HL-60 (cell line): ENCODE measurements at regions not wholly inside any gene's neighbourhood (a gene's known extent, or its start where the extent isn't known, plus 50 kb on each side); places are given as distances from the start of the nearest gene placed in this dataset.

ENCODE experiments used
- DNase-seq, 2 experiments: peaks; one replicate each; pipeline ENCODE4 v3.0.0-alpha.2; 2010 to 2020; ENCODE audit warnings: low read depth in 1 of 2, low spot score in 1 of 2
- H3K27ac ChIP-seq: fragments of 250-450 bp; sonication (Bioruptor Pico); replicated peaks from 2 replicates; pipeline ENCODE4 v1.5.1; 2020; ENCODE audit warnings: mild to moderate bottlenecking, moderate library complexity
- H3K27me3 ChIP-seq: fragments of 250-450 bp; sonication (Bioruptor Pico); 2 replicates; pipeline ENCODE4 v1.5.1; 2021; ENCODE audit warnings: mild to moderate bottlenecking, moderate library complexity; ENCODE audit not compliant: insufficient read depth, poor library complexity, severe bottlenecking
- H3K4me3 ChIP-seq: replicated peaks from 2 replicates; pipeline ENCODE4 v1.5.1; 2011; ENCODE audit warnings: mild to moderate bottlenecking, control low read depth, low read length; ENCODE audit not compliant: insufficient read depth
- GABPA ChIP-seq: IDR thresholded peaks from 2 replicates; pipeline ENCODE4 v1.6.1; 2012; ENCODE audit warnings: low read depth
- POLR2AphosphoS5 ChIP-seq: IDR thresholded peaks from 2 replicates; pipeline ENCODE4 v1.6.1; 2012; ENCODE audit warnings: low read depth
- SPI1 ChIP-seq: IDR thresholded peaks from 2 replicates; pipeline ENCODE4 v1.6.1; 2012; ENCODE audit warnings: low read depth, mild to moderate bottlenecking, borderline replicate concordance
- TF ChIP-seq, protein P1 (sequence below): IDR thresholded peaks from 2 replicates; pipeline ENCODE4 v1.6.1; 2012; ENCODE audit warnings: low read depth; ENCODE audit not compliant: insufficient replicate concordance
- TF ChIP-seq, protein P2 (sequence below): IDR thresholded peaks from one replicate; pipeline ENCODE4 v1.5.1; 2011; ENCODE audit warnings: low read length, control low read depth, inconsistent platforms; ENCODE audit not compliant: insufficient read depth

GRCh38 chrX:112223391-112223790, 140.8 kb upstream of the TRPC5 start:
- H3K4me3 ChIP-seq = no peak overlapping the region
- H3K27me3 ChIP-seq = no peaks in the 10 kb centered on the region
- no peak for DNase-seq
- TF ChIP-seq GABPA (no peak), SPI1 (no peak), POLR2AphosphoS5 (no peak)
- TF ChIP-seq, protein P1, sequence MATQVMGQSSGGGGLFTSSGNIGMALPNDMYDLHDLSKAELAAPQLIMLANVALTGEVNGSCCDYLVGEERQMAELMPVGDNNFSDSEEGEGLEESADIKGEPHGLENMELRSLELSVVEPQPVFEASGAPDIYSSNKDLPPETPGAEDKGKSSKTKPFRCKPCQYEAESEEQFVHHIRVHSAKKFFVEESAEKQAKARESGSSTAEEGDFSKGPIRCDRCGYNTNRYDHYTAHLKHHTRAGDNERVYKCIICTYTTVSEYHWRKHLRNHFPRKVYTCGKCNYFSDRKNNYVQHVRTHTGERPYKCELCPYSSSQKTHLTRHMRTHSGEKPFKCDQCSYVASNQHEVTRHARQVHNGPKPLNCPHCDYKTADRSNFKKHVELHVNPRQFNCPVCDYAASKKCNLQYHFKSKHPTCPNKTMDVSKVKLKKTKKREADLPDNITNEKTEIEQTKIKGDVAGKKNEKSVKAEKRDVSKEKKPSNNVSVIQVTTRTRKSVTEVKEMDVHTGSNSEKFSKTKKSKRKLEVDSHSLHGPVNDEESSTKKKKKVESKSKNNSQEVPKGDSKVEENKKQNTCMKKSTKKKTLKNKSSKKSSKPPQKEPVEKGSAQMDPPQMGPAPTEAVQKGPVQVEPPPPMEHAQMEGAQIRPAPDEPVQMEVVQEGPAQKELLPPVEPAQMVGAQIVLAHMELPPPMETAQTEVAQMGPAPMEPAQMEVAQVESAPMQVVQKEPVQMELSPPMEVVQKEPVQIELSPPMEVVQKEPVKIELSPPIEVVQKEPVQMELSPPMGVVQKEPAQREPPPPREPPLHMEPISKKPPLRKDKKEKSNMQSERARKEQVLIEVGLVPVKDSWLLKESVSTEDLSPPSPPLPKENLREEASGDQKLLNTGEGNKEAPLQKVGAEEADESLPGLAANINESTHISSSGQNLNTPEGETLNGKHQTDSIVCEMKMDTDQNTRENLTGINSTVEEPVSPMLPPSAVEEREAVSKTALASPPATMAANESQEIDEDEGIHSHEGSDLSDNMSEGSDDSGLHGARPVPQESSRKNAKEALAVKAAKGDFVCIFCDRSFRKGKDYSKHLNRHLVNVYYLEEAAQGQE = no peak
- TF ChIP-seq, protein P2, sequence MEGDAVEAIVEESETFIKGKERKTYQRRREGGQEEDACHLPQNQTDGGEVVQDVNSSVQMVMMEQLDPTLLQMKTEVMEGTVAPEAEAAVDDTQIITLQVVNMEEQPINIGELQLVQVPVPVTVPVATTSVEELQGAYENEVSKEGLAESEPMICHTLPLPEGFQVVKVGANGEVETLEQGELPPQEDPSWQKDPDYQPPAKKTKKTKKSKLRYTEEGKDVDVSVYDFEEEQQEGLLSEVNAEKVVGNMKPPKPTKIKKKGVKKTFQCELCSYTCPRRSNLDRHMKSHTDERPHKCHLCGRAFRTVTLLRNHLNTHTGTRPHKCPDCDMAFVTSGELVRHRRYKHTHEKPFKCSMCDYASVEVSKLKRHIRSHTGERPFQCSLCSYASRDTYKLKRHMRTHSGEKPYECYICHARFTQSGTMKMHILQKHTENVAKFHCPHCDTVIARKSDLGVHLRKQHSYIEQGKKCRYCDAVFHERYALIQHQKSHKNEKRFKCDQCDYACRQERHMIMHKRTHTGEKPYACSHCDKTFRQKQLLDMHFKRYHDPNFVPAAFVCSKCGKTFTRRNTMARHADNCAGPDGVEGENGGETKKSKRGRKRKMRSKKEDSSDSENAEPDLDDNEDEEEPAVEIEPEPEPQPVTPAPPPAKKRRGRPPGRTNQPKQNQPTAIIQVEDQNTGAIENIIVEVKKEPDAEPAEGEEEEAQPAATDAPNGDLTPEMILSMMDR = no peak
- H3K27ac ChIP-seq = no peak overlapping the region

GRCh38 chrX:112218388-112218787, 135.8 kb upstream of the TRPC5 start:
- DNase-seq = no peak
- Histone ChIP-seq H3K27me3 (no peaks in the 10 kb centered on the region), H3K27ac (no peak overlapping the region), H3K4me3 (no peak overlapping the region)
- TF ChIP-seq, protein P1 = no peak
- TF ChIP-seq POLR2AphosphoS5 = no peak
- no peak for TF ChIP-seq GABPA
- no peak for TF ChIP-seq SPI1
- TF ChIP-seq, protein P2 = no peak

GRCh38 chrX:112211459-112211858, 128.9 kb upstream of the TRPC5 start:
- TF ChIP-seq, protein P2 = no peak
- no peak for TF ChIP-seq POLR2AphosphoS5
- TF ChIP-seq, protein P1 = no peak
- TF ChIP-seq GABPA = no peak
- no peak for TF ChIP-seq SPI1
- H3K4me3 ChIP-seq = no peak overlapping the region
- H3K27me3 ChIP-seq = no peaks in the 10 kb centered on the region
- DNase-seq = no peak
- no peak overlapping the region for H3K27ac ChIP-seq
